Muscle layer of duodenum (tissue), 2 donors: ENCODE measurements at regions not wholly inside any gene's neighbourhood (a gene's known extent, or its start where the extent isn't known, plus 50 kb on each side); places are given as distances from the start of the nearest gene placed in this dataset.

Experiments
- H3K27ac ChIP-seq: one replicate; pipeline ENCODE4 v1.7.0; 2013; ENCODE audit warnings: mild to moderate bottlenecking, low read length
- H3K27me3 ChIP-seq: one replicate; pipeline ENCODE4 v1.7.0; 2013; ENCODE audit warnings: low read depth, mild to moderate bottlenecking, control low read depth, low read length
- H3K36me3 ChIP-seq, 2 donors: one replicate each; pipeline ENCODE4 v1.7.0; 2013; ENCODE audit warnings: low read length in 2 of 2, control low read depth in 1 of 2, mild to moderate bottlenecking in 1 of 2; ENCODE audit not compliant: insufficient read depth in 2 of 2, control insufficient read depth in 1 of 2
- H3K4me1 ChIP-seq, 2 donors: one replicate each; pipeline ENCODE4 v1.7.0; 2013; ENCODE audit warnings: low read length in 2 of 2, mild to moderate bottlenecking in 2 of 2, control low read depth in 1 of 2, moderate library complexity in 1 of 2; ENCODE audit not compliant: insufficient read depth in 2 of 2, control insufficient read depth in 1 of 2
- H3K4me3 ChIP-seq, 2 donors: one replicate each; pipeline ENCODE4 v1.7.0; 2013; ENCODE audit warnings: low read length in 2 of 2, low read depth in 1 of 2, mild to moderate bottlenecking in 1 of 2
- H3K9me3 ChIP-seq, 2 donors: one replicate each; pipeline ENCODE4 v1.7.0; 2013; ENCODE audit warnings: low read length in 2 of 2, control low read depth in 1 of 2, mild to moderate bottlenecking in 1 of 2; ENCODE audit not compliant: control insufficient read depth in 1 of 2
- donor health status: healthy.

GRCh38 chr6:85191656-85192055, 258.2 kb upstream of the NT5E start:
- Histone ChIP-seq H3K36me3 (peaks cover 0 to 3% of the 10 kb centered on the region in 2 donors), H3K4me3 (no peak overlapping the region), H3K27ac (no peak overlapping the region), H3K9me3 (peaks cover 0 to 11% of the 10 kb centered on the region in 2 donors), H3K4me1 (no peaks in the 10 kb centered on the region), H3K27me3 (no peaks in the 10 kb centered on the region)

- Histone ChIP-seq H3K27ac (no peak overlapping the region), H3K27me3 (no peaks in the 10 kb centered on the region), H3K9me3 (peaks cover 0 to 5% of the 10 kb centered on the region in 2 donors), H3K4me1 (no peaks in the 10 kb centered on the region), H3K36me3 (peaks cover 0 to 4% of the 10 kb centered on the region in 2 donors), H3K4me3 (no peak overlapping the region)
These were observed 263.2 kb upstream of the NT5E start for GRCh38 chr6:85186546-85187175.

- H3K4me1 ChIP-seq = no peaks in the 10 kb centered on the region
- no peak overlapping the region for H3K27ac ChIP-seq
- H3K9me3 ChIP-seq = peaks cover 0 to 5% of the 10 kb centered on the region in 2 donors
- H3K36me3 ChIP-seq = peaks cover 0 to 4% of the 10 kb centered on the region in 2 donors
- H3K27me3 ChIP-seq = no peaks in the 10 kb centered on the region
- no peak overlapping the region for H3K4me3 ChIP-seq
These were observed 263.9 kb upstream of the NT5E start for GRCh38 chr6:85185977-85186376.

- no peak overlapping the region for H3K27ac ChIP-seq
- no peaks in the 10 kb centered on the region for H3K27me3 ChIP-seq
- no peaks in the 10 kb centered on the region for H3K4me1 ChIP-seq
- peaks cover 0 to 5% of the 10 kb centered on the region in 2 donors for H3K9me3 ChIP-seq
- peaks cover 0 to 4% of the 10 kb centered on the region in 2 donors for H3K36me3 ChIP-seq
- H3K4me3 ChIP-seq = no peak overlapping the region
These were observed 266.0 kb upstream of the NT5E start for GRCh38 chr6:85183841-85184240.

- Histone ChIP-seq H3K36me3 (no peaks in the 10 kb centered on the region), H3K27ac (no peak overlapping the region), H3K4me1 (no peaks in the 10 kb centered on the region), H3K4me3 (no peak overlapping the region), H3K9me3 (no peaks in the 10 kb centered on the region), H3K27me3 (no peaks in the 10 kb centered on the region)
These were observed 277.2 kb upstream of the NT5E start for GRCh38 chr6:85172705-85173104.

GRCh38 chr6:85172161-85172560, 277.7 kb upstream of the NT5E start:
- Histone ChIP-seq H3K27ac (no peak overlapping the region), H3K9me3 (no peaks in the 10 kb centered on the region), H3K36me3 (no peaks in the 10 kb centered on the region)

GRCh38 chr6:85169189-85169588, 280.7 kb upstream of the NT5E start:
- H3K36me3 ChIP-seq = no peaks in the 10 kb centered on the region
- H3K4me3 ChIP-seq = no peak overlapping the region
- no peaks in the 10 kb centered on the region for H3K27me3 ChIP-seq
- no peak overlapping the region for H3K27ac ChIP-seq
- no peaks in the 10 kb centered on the region for H3K4me1 ChIP-seq
- no peaks in the 10 kb centered on the region for H3K9me3 ChIP-seq

More at GRCh38 chr6:85172161-85172560, 277.7 kb upstream of the NT5E start:
- Histone ChIP-seq H3K4me3 (no peak overlapping the region), H3K4me1 (no peaks in the 10 kb centered on the region), H3K27me3 (no peaks in the 10 kb centered on the region)

- Histone ChIP-seq H3K9me3 (no peaks in the 10 kb centered on the region), H3K4me1 (no peaks in the 10 kb centered on the region), H3K27ac (no peak overlapping the region), H3K4me3 (no peak overlapping the region), H3K36me3 (no peaks in the 10 kb centered on the region), H3K27me3 (no peaks in the 10 kb centered on the region)
These were observed 281.7 kb upstream of the NT5E start for GRCh38 chr6:85168146-85168545.

GRCh38 chr6:85166114-85166741, 283.7 kb upstream of the NT5E start:
- Histone ChIP-seq H3K9me3 (no peaks in the 10 kb centered on the region), H3K27me3 (no peaks in the 10 kb centered on the region), H3K4me1 (no peaks in the 10 kb centered on the region), H3K4me3 (no peak overlapping the region), H3K36me3 (no peaks in the 10 kb centered on the region), H3K27ac (no peak overlapping the region)

- H3K4me3 ChIP-seq = no peak overlapping the region
- no peak overlapping the region for H3K27ac ChIP-seq
- no peaks in the 10 kb centered on the region for H3K4me1 ChIP-seq
- H3K9me3 ChIP-seq = no peaks in the 10 kb centered on the region
- no peaks in the 10 kb centered on the region for H3K36me3 ChIP-seq
- H3K27me3 ChIP-seq = no peaks in the 10 kb centered on the region
These were observed 286.5 kb upstream of the NT5E start for GRCh38 chr6:85163156-85164080.

- Histone ChIP-seq H3K27ac (no peak overlapping the region), H3K4me1 (no peaks in the 10 kb centered on the region), H3K27me3 (no peaks in the 10 kb centered on the region), H3K9me3 (no peaks in the 10 kb centered on the region), H3K4me3 (no peak overlapping the region), H3K36me3 (no peaks in the 10 kb centered on the region)
These were observed 292.6 kb upstream of the NT5E start for GRCh38 chr6:85157311-85157710.
